ENCODE measurements at regions not wholly inside any gene's neighbourhood (a gene's known extent, or its start where the extent isn't known, plus 50 kb on each side); places are given as distances from the start of the nearest gene placed in this dataset.

DNA sequence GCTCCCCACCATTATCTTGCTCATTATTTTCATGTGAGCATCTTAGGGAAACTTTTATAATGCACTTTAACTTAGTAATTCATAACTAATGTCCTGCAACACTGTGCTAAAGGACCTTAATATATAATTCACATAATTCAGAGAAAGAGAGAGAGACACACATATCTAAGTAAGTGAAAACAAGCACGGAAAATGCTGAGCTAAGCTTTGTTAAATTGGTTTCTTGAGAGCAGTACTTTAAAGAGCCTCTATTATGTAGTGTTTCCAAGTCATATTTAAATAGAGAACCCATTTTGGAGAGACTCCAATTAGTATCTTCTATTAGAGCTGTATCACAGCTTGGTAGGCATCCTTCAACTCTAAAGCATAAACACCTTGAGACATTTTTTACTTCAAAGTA is 354.1 kb upstream of the SOX14 start:
- TF ChIP-seq, protein P1, sequence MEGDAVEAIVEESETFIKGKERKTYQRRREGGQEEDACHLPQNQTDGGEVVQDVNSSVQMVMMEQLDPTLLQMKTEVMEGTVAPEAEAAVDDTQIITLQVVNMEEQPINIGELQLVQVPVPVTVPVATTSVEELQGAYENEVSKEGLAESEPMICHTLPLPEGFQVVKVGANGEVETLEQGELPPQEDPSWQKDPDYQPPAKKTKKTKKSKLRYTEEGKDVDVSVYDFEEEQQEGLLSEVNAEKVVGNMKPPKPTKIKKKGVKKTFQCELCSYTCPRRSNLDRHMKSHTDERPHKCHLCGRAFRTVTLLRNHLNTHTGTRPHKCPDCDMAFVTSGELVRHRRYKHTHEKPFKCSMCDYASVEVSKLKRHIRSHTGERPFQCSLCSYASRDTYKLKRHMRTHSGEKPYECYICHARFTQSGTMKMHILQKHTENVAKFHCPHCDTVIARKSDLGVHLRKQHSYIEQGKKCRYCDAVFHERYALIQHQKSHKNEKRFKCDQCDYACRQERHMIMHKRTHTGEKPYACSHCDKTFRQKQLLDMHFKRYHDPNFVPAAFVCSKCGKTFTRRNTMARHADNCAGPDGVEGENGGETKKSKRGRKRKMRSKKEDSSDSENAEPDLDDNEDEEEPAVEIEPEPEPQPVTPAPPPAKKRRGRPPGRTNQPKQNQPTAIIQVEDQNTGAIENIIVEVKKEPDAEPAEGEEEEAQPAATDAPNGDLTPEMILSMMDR (IDR thresholded peaks at IDR 0.05; ENCODE audit: low read length): no peak
- no peak for TF ChIP-seq EZH2 (IDR thresholded peaks at IDR 0.05; ENCODE audit: borderline replicate concordance, low read length)

Data from OCI-LY1 (cell line).